ENCODE measurements at regions not wholly inside any gene's neighbourhood (a gene's known extent, or its start where the extent isn't known, plus 50 kb on each side); places are given as distances from the start of the nearest gene placed in this dataset.

GRCh38 chr15:61764141-61764540 is 296.1 kb downstream of the VPS13C start:
- TF ChIP-seq CTCF (IDR thresholded peaks at IDR 0.05) = no peak
- H3K9ac ChIP-seq = no peak overlapping the region
- no peak overlapping the region for H2AFZ ChIP-seq
- no peak overlapping the region for H3K27ac ChIP-seq
- H3K27me3 ChIP-seq (ENCODE audit: control insufficient read depth, insufficient read depth, low read length) = no peaks in the 10 kb centered on the region
- no peaks in the 10 kb centered on the region for H3K36me3 ChIP-seq (ENCODE audit: control insufficient read depth, insufficient read depth, low read length)
- H3K79me2 ChIP-seq = no peaks in the 10 kb centered on the region
- H3K4me3 ChIP-seq (ENCODE audit: low read depth, low read length) = no peak overlapping the region
- H3K4me2 ChIP-seq (ENCODE audit: low read length) = no peak overlapping the region
- H3K9me3 ChIP-seq (ENCODE audit: control insufficient read depth, low read length) = no peaks in the 10 kb centered on the region
- no peaks in the 10 kb centered on the region for H3K4me1 ChIP-seq

GRCh38 chr15:61762676-61763075 is 297.6 kb downstream of the VPS13C start:
- Histone ChIP-seq H2AFZ (no peak overlapping the region), H3K79me2 (no peaks in the 10 kb centered on the region), H3K4me1 (no peaks in the 10 kb centered on the region), H3K4me3 (ENCODE audit: low read depth, low read length) (no peak overlapping the region), H3K9ac (no peak overlapping the region), H3K9me3 (ENCODE audit: control insufficient read depth, low read length) (no peaks in the 10 kb centered on the region), H3K4me2 (ENCODE audit: low read length) (no peak overlapping the region), H3K27me3 (ENCODE audit: control insufficient read depth, insufficient read depth, low read length) (no peaks in the 10 kb centered on the region), H3K27ac (no peak overlapping the region), H3K36me3 (ENCODE audit: control insufficient read depth, insufficient read depth, low read length) (no peaks in the 10 kb centered on the region)
- TF ChIP-seq CTCF (IDR thresholded peaks at IDR 0.05) = no peak

- Histone ChIP-seq H3K79me2 (no peaks in the 10 kb centered on the region), H3K27ac (no peak overlapping the region), H3K36me3 (ENCODE audit: control insufficient read depth, insufficient read depth, low read length) (no peaks in the 10 kb centered on the region), H3K27me3 (ENCODE audit: control insufficient read depth, insufficient read depth, low read length) (no peaks in the 10 kb centered on the region), H3K9me3 (ENCODE audit: control insufficient read depth, low read length) (no peaks in the 10 kb centered on the region), H2AFZ (no peak overlapping the region), H3K9ac (no peak overlapping the region), H3K4me2 (ENCODE audit: low read length) (no peak overlapping the region), H3K4me3 (ENCODE audit: low read depth, low read length) (no peak overlapping the region), H3K4me1 (no peaks in the 10 kb centered on the region)
- no peak for TF ChIP-seq CTCF (IDR thresholded peaks at IDR 0.05)
Measured at GRCh38 chr15:61759639-61760038, 300.6 kb downstream of the VPS13C start.

- Histone ChIP-seq H3K79me2 (no peaks in the 10 kb centered on the region), H3K27ac (no peak overlapping the region), H3K9ac (no peak overlapping the region), H3K4me3 (ENCODE audit: low read depth, low read length) (no peak overlapping the region), H2AFZ (no peak overlapping the region), H3K4me1 (no peaks in the 10 kb centered on the region), H3K4me2 (ENCODE audit: low read length) (no peak overlapping the region), H3K36me3 (ENCODE audit: control insufficient read depth, insufficient read depth, low read length) (no peaks in the 10 kb centered on the region), H3K9me3 (ENCODE audit: control insufficient read depth, low read length) (no peaks in the 10 kb centered on the region), H3K27me3 (ENCODE audit: control insufficient read depth, insufficient read depth, low read length) (no peaks in the 10 kb centered on the region)
- no peak for TF ChIP-seq CTCF (IDR thresholded peaks at IDR 0.05)
Measured at GRCh38 chr15:61756071-61756820, 304.0 kb downstream of the VPS13C start.

GRCh38 chr15:61755467-61755866 is 304.8 kb downstream of the VPS13C start:
- no peaks in the 10 kb centered on the region for H3K9me3 ChIP-seq (ENCODE audit: control insufficient read depth, low read length)

More at GRCh38 chr15:61755467-61755866, 304.8 kb downstream of the VPS13C start:
- H3K79me2 ChIP-seq = no peaks in the 10 kb centered on the region
- no peak for TF ChIP-seq CTCF (IDR thresholded peaks at IDR 0.05)
- no peaks in the 10 kb centered on the region for H3K27me3 ChIP-seq (ENCODE audit: control insufficient read depth, insufficient read depth, low read length)
- H3K27ac ChIP-seq = no peak overlapping the region
- H2AFZ ChIP-seq = no peak overlapping the region
- H3K36me3 ChIP-seq (ENCODE audit: control insufficient read depth, insufficient read depth, low read length) = no peaks in the 10 kb centered on the region
- no peaks in the 10 kb centered on the region for H3K4me1 ChIP-seq
- no peak overlapping the region for H3K4me3 ChIP-seq (ENCODE audit: low read depth, low read length)
- H3K9ac ChIP-seq = no peak overlapping the region
- no peak overlapping the region for H3K4me2 ChIP-seq (ENCODE audit: low read length)
